H9 (cell line): ENCODE measurements at regions not wholly inside any gene's neighbourhood (a gene's known extent, or its start where the extent isn't known, plus 50 kb on each side); places are given as distances from the start of the nearest gene placed in this dataset.

Experiments
- DNase-seq: peaks from one replicate; pipeline ENCODE4 v3.0.0-alpha.2; 2017
- H2AFZ ChIP-seq: one replicate; pipeline ENCODE4 v1.6.1; 2013; ENCODE audit warnings: mild to moderate bottlenecking, low read length, control low read depth, moderate library complexity
- H2AK5ac ChIP-seq: 2 replicates; pipeline ENCODE4 v1.6.1; 2013; ENCODE audit warnings: low read length, control low read depth, mixed read lengths; ENCODE audit not compliant: insufficient read length
- H2BK120ac ChIP-seq: one replicate; pipeline ENCODE4 v1.6.1; 2013; ENCODE audit warnings: low read depth, mild to moderate bottlenecking, low read length, control low read depth, inconsistent platforms; ENCODE audit not compliant: poor library complexity, severe bottlenecking
- H2BK12ac ChIP-seq: 2 replicates; pipeline ENCODE4 v1.6.1; 2013; ENCODE audit warnings: low read length, control low read depth, mixed read lengths, low read depth; ENCODE audit not compliant: insufficient read length
- H2BK15ac ChIP-seq: 2 replicates; pipeline ENCODE4 v1.6.1; 2013; ENCODE audit warnings: low read depth, low read length, control low read depth
- H2BK20ac ChIP-seq: one replicate; pipeline ENCODE4 v1.6.1; 2013; ENCODE audit warnings: low read depth, mild to moderate bottlenecking, low read length, control low read depth, inconsistent platforms; ENCODE audit not compliant: poor library complexity, severe bottlenecking
- H2BK5ac ChIP-seq: 2 replicates; pipeline ENCODE4 v1.6.1; 2013; ENCODE audit warnings: low read length, control low read depth, mixed read lengths; ENCODE audit not compliant: insufficient read length
- H3K14ac ChIP-seq: 2 replicates; pipeline ENCODE4 v1.6.1; 2013; ENCODE audit warnings: low read length, control low read depth; ENCODE audit not compliant: insufficient read depth
- H3K18ac ChIP-seq: 2 replicates; pipeline ENCODE4 v1.6.1; 2013; ENCODE audit warnings: low read depth, mild to moderate bottlenecking, mixed read lengths, low read length, control low read depth; ENCODE audit not compliant: insufficient read length
- H3K23ac ChIP-seq: 2 replicates; pipeline ENCODE4 v1.6.1; 2013; ENCODE audit warnings: low read length, control low read depth, mixed read lengths, low read depth; ENCODE audit not compliant: insufficient read length
- H3K23me2 ChIP-seq: 2 replicates; pipeline ENCODE4 v1.6.1; 2013; ENCODE audit warnings: low read depth, mild to moderate bottlenecking, mixed read lengths, low read length, control low read depth; ENCODE audit not compliant: insufficient read length, poor library complexity, severe bottlenecking
- H3K27ac ChIP-seq: 2 replicates; pipeline ENCODE4 v1.5.1; 2013; ENCODE audit warnings: low read length, control low read depth, mixed read lengths, low read depth; ENCODE audit not compliant: insufficient read length
- H3K27me3 ChIP-seq: 2 replicates; pipeline ENCODE4 v1.6.1; 2013; ENCODE audit warnings: low read length, control low read depth, inconsistent platforms; ENCODE audit not compliant: insufficient read depth
- H3K4ac ChIP-seq: 2 replicates; pipeline ENCODE4 v1.6.1; 2013; ENCODE audit warnings: low read depth, mild to moderate bottlenecking, control low read depth, inconsistent platforms, low read length, moderate library complexity
- H3K4me1 ChIP-seq: 2 replicates; pipeline ENCODE4 v1.6.1; 2013; ENCODE audit warnings: low read length, control low read depth, inconsistent platforms; ENCODE audit not compliant: insufficient read depth
- H3K4me2 ChIP-seq: 2 replicates; pipeline ENCODE4 v1.6.1; 2013; ENCODE audit warnings: low read length, control low read depth, mixed read lengths; ENCODE audit not compliant: insufficient read length, insufficient read depth
- H3K56ac ChIP-seq: 2 replicates; pipeline ENCODE4 v1.6.1; 2013; ENCODE audit warnings: low read depth, mild to moderate bottlenecking, mixed read lengths, low read length, control low read depth; ENCODE audit not compliant: insufficient read length
- H3K79me1 ChIP-seq: 2 replicates; pipeline ENCODE4 v1.6.1; 2013; ENCODE audit warnings: low read depth, mild to moderate bottlenecking, moderate library complexity, low read length, control low read depth, inconsistent platforms; ENCODE audit not compliant: insufficient read depth, poor library complexity, severe bottlenecking
- H3K79me2 ChIP-seq: 2 replicates; pipeline ENCODE4 v1.6.1; 2013; ENCODE audit warnings: low read length, control low read depth, inconsistent platforms; ENCODE audit not compliant: insufficient read depth
- H3K9ac ChIP-seq: 2 replicates; pipeline ENCODE4 v1.6.1; 2013; ENCODE audit warnings: low read length, control low read depth, mixed read lengths; ENCODE audit not compliant: insufficient read length; ENCODE audit errors: extremely low read depth
- H3K9me3 ChIP-seq: one replicate; pipeline ENCODE4 v1.6.1; 2013; ENCODE audit warnings: low read depth, low read length, inconsistent platforms; ENCODE audit not compliant: control insufficient read depth
- H3T11ph ChIP-seq: one replicate; pipeline ENCODE4 v1.6.1; 2013; ENCODE audit warnings: mild to moderate bottlenecking, low read length, control low read depth, inconsistent platforms
- H4K20me1 ChIP-seq: one replicate; pipeline ENCODE4 v1.6.1; 2013; ENCODE audit not compliant: control insufficient read depth, insufficient read length, insufficient read depth
- H4K5ac ChIP-seq: 2 replicates; pipeline ENCODE4 v1.6.1; 2013; ENCODE audit warnings: low read depth, mild to moderate bottlenecking, mixed read lengths, low read length, control low read depth; ENCODE audit not compliant: insufficient read length
- H4K8ac ChIP-seq: replicated peaks from 2 replicates; pipeline ENCODE4 v1.6.1; 2013; ENCODE audit warnings: low read length, control low read depth, mixed read lengths, low read depth; ENCODE audit not compliant: insufficient read length
- H4K91ac ChIP-seq: 2 replicates; pipeline ENCODE4 v1.6.1; 2013; ENCODE audit warnings: low read depth, mild to moderate bottlenecking, moderate library complexity, mixed read lengths, low read length, control low read depth; ENCODE audit not compliant: insufficient read length
- H3K27ac Mint-ChIP-seq, 3 experiments: 2 replicates in 2 of 3; 3 replicates in 1 of 3; pipeline ENCODE4 v1.8.0; 2020 to 2021; ENCODE audit warnings: mixed read lengths in 3 of 3, mild to moderate bottlenecking in 1 of 3, moderate library complexity in 1 of 3
- H3K27me3 Mint-ChIP-seq: 2 replicates; pipeline ENCODE4 v1.8.0; 2021; ENCODE audit warnings: low read depth, mild to moderate bottlenecking, moderate library complexity, mixed read lengths
- H3K36me3 Mint-ChIP-seq, 3 experiments: 2 replicates in 2 of 3; 3 replicates in 1 of 3; pipeline ENCODE4 v1.8.0; 2020 to 2021; ENCODE audit warnings: low read depth in 3 of 3, mixed read lengths in 3 of 3; ENCODE audit not compliant: insufficient read depth in 1 of 3
- H3K4me1 Mint-ChIP-seq, 2 experiments: 2 replicates each; pipeline ENCODE4 v1.8.0; 2020; ENCODE audit warnings: mixed read lengths in 2 of 2
- H3K4me3 Mint-ChIP-seq, 2 experiments: 2 replicates in 1 of 2; 3 replicates in 1 of 2; pipeline ENCODE4 v1.8.0; 2020 to 2021; ENCODE audit warnings: mild to moderate bottlenecking in 2 of 2, mixed read lengths in 2 of 2, moderate library complexity in 1 of 2
- H3K9me3 Mint-ChIP-seq, 2 experiments: 2 replicates in 1 of 2; 3 replicates in 1 of 2; pipeline ENCODE4 v1.8.0; 2020; ENCODE audit warnings: mild to moderate bottlenecking in 2 of 2, mixed read lengths in 2 of 2, moderate library complexity in 1 of 2
- CTCF ChIP-seq: fragments of 200-600 bp; sonication (generic); conservative IDR thresholded peaks from 3 replicates; pipeline ENCODE4 v1.8.0; 2021; ENCODE audit warnings: antibody characterized with exemption, mild to moderate bottlenecking
- WGBS: extraction: QIAGEN DNeasy Blood & Tissue Kit; methylation state at CpG from one replicate; pipeline ENCODE4 v1.1.7; 2013; ENCODE audit warnings: missing lambda C conversion rate, low lambda C conversion rate, mixed read lengths; ENCODE audit not compliant: insufficient read length; ENCODE audit errors: extremely low coverage; 5-methylcytosine and 5-hydroxymethylcytosine counted together

GRCh38 chr21:17950591-17950990 lies 131.4 kb upstream of the C21orf91 start:
- no peak overlapping the region for H2BK15ac ChIP-seq
- H2AK5ac ChIP-seq, result no peak overlapping the region
- H2BK120ac ChIP-seq, result no peak overlapping the region
- no peak overlapping the region for H3K56ac ChIP-seq
- no peak overlapping the region for H3K4me2 ChIP-seq
- H4K5ac ChIP-seq, result no peak overlapping the region
- H4K20me1 ChIP-seq, result no peaks in the 10 kb centered on the region
- no peak overlapping the region for H3K4ac ChIP-seq
- H3K79me2 ChIP-seq, result no peaks in the 10 kb centered on the region
- H3K9ac ChIP-seq, result no peak overlapping the region
- no peak overlapping the region for H4K91ac ChIP-seq
- H3K79me1 ChIP-seq, result no peaks in the 10 kb centered on the region
- DNase-seq, result no peak
- Mint-ChIP-seq H3K36me3 (peaks cover 3 to 4% (median 4%) of the 10 kb centered on the region in 3 experiments; a peak in 6 of 7 replicates), H3K27ac (no peak overlapping the region), H3K9me3 (peaks cover 1 to 5% of the 10 kb centered on the region in 2 experiments; a peak in 4 of 5 replicates), H3K27me3 (no peaks in the 10 kb centered on the region), H3K4me3 (no peak overlapping the region), H3K4me1 (no peaks in the 10 kb centered on the region; a peak in 1 of 4 replicates)
- H3K14ac ChIP-seq, result no peak overlapping the region
- H3K4me1 ChIP-seq, result no peaks in the 10 kb centered on the region
- H2BK5ac ChIP-seq, result no peak overlapping the region
- H2BK12ac ChIP-seq, result no peak overlapping the region
- H3K9me3 ChIP-seq, result no peaks in the 10 kb centered on the region
- H3K27ac ChIP-seq, result no peak overlapping the region
- H4K8ac ChIP-seq, result no peak overlapping the region
- H2BK20ac ChIP-seq, result no peak overlapping the region
- H2AFZ ChIP-seq, result no peak overlapping the region
- H3K27me3 ChIP-seq, result no peaks in the 10 kb centered on the region
- no peak overlapping the region for H3K23ac ChIP-seq
- no peaks in the 10 kb centered on the region for H3K23me2 ChIP-seq
- no CpG with 5 or more reads among the region's 2 CpGs for WGBS
- H3K18ac ChIP-seq, result no peak overlapping the region
- no peak for TF ChIP-seq CTCF
- H3T11ph ChIP-seq, result no peak overlapping the region
